ENCODE measurements at regions not wholly inside any gene's neighbourhood (a gene's known extent, or its start where the extent isn't known, plus 50 kb on each side); places are given as distances from the start of the nearest gene placed in this dataset.

GRCh38 chr3:109228391-109229080 lies 87.8 kb downstream of the DPPA2 start:
- TF ChIP-seq CTCF (IDR thresholded peaks at IDR 0.05) (no peak), POLR2AphosphoS5 (IDR thresholded peaks at IDR 0.05) (no peak)

All from transverse colon (tissue), 4 donors.